Panc1 (cell line): ENCODE measurements at regions not wholly inside any gene's neighbourhood (a gene's known extent, or its start where the extent isn't known, plus 50 kb on each side); places are given as distances from the start of the nearest gene placed in this dataset.

Experiments
- ATAC-seq: fragments of 200-7000 bp; cut with Tn5 transposase; 2 replicates; pipeline ENCODE4 v1.9.1; 2020; ENCODE audit warnings: mild to moderate bottlenecking, moderate library complexity
- BruUV-seq: library from RNA; stranded (reverse); fragments of 400-500 nt; replicated peaks from 2 replicates; lab custom pipeline; 2021; lab: Mats Ljungman, UMichigan
- CTCF ChIA-PET: fragments of 300-600 bp; sonication (Branson Sonifier 250); formaldehyde crosslinking; loops from one replicate; lab custom pipeline; 2022; ENCODE audit warnings: antibody characterized with exemption; lab: Charles Lee
- POLR2A ChIA-PET: fragments of 300-600 bp; sonication (Branson Sonifier 250); formaldehyde crosslinking; loops from one replicate; lab custom pipeline; 2022; ENCODE audit warnings: antibody characterized with exemption; lab: Charles Lee
- DNase-seq: peaks from one replicate; pipeline ENCODE4 v3.0.0-alpha.2; 2010; ENCODE audit warnings: low read depth, low spot score
- H3K27ac ChIP-seq: 2 replicates; pipeline ENCODE4 v1.5.1; 2011; ENCODE audit warnings: mild to moderate bottlenecking, low read length, inconsistent platforms
- H3K27me3 ChIP-seq: fragments of 200-500 bp; sonication (Bioruptor generic); 2 replicates; pipeline ENCODE4 v1.6.0; 2014; ENCODE audit warnings: low read length, inconsistent platforms; ENCODE audit not compliant: control insufficient read depth, insufficient read depth
- H3K36me3 ChIP-seq: fragments of 200-500 bp; sonication (Bioruptor generic); 2 replicates; pipeline ENCODE4 v1.5.1; 2014; ENCODE audit warnings: inconsistent platforms, mild to moderate bottlenecking, low read length, moderate library complexity; ENCODE audit not compliant: control insufficient read depth, insufficient read depth
- H3K4me1 ChIP-seq: 2 replicates; pipeline ENCODE4 v1.5.1; 2011; ENCODE audit warnings: inconsistent platforms, mild to moderate bottlenecking, low read length, moderate library complexity; ENCODE audit not compliant: control insufficient read depth, insufficient read depth
- H3K4me3 ChIP-seq, 2 experiments: 2 replicates each; pipeline ENCODE4 v1.5.1; 2011 to 2012; ENCODE audit warnings: low read depth in 2 of 2, low read length in 2 of 2, mild to moderate bottlenecking in 2 of 2, inconsistent platforms in 1 of 2, moderate library complexity in 1 of 2
- H3K9me3 ChIP-seq: fragments of 200-500 bp; sonication (Bioruptor generic); 2 replicates; pipeline ENCODE4 v1.5.1; 2014; ENCODE audit warnings: low read depth, mild to moderate bottlenecking, inconsistent platforms, low read length, moderate library complexity; ENCODE audit not compliant: control insufficient read depth, insufficient read depth
- CTCF ChIP-seq: fragments of 450-650 bp; IDR thresholded peaks from 2 replicates; pipeline ENCODE4 v1.5.1; 2017; ENCODE audit warnings: mild to moderate bottlenecking
- POLR2AphosphoS5 ChIP-seq: IDR thresholded peaks from 2 replicates; pipeline ENCODE4 v1.6.1; 2012; ENCODE audit warnings: mild to moderate bottlenecking, low read depth, low read length, moderate library complexity
- REST ChIP-seq, 2 experiments: IDR thresholded peaks; 2 replicates each; pipeline ENCODE4 v1.6.1; 2011 to 2012; ENCODE audit warnings: low read depth in 2 of 2, control low read depth in 1 of 2, low read length in 1 of 2, mild to moderate bottlenecking in 1 of 2, moderate library complexity in 1 of 2; ENCODE audit not compliant: insufficient read depth in 1 of 2
- SIN3A ChIP-seq: IDR thresholded peaks from 2 replicates; pipeline ENCODE4 v1.6.1; 2012; ENCODE audit warnings: low read depth, mild to moderate bottlenecking, low read length, moderate library complexity, borderline replicate concordance; ENCODE audit not compliant: insufficient read depth
- TCF7L2 ChIP-seq: IDR thresholded peaks from 2 replicates; pipeline ENCODE4 v1.6.1; 2011; ENCODE audit warnings: mild to moderate bottlenecking, low read depth, low read length, inconsistent platforms
- in situ Hi-C: cut with HindIII; loops from 2 replicates; pipeline ENCODE4 v1.10.0; 2016; ENCODE audit warnings: low sequenced_read_pairs, low pct_unique_long_range_greater_than_20kb
- intact Hi-C: fragments of 100-400 bp; cut with micrococcal nuclease; formaldehyde crosslinking; loops from one replicate; pipeline ENCODE4 v1.10.0; 2022; ENCODE audit not compliant: unreplicated experiment

- in situ Hi-C loops = no loop called here
- DNase-seq = no peak
- no TSS peak for BruUV-seq
These were observed 74.6 kb downstream of the PDGFA start for GRCh38 chr7:445020-445419.

GRCh38 chr7:445563-446288 lies 73.9 kb downstream of the PDGFA start:
- ATAC-seq = no peak

More at GRCh38 chr7:445020-445419, 74.6 kb downstream of the PDGFA start:
- ATAC-seq = no peak
- intact Hi-C loops = no loop called here
- no peaks in the 10 kb centered on the region for H3K9me3 ChIP-seq
- ChIA-PET POLR2A (interaction anchor here (0.7 kb wide), 1 partner anchor 40 kb away, joined by 3 read pairs; no protein-coding TSS in a partner anchor), CTCF (no interaction called here)
- H3K4me3 ChIP-seq = no peak overlapping the region
- no peaks in the 10 kb centered on the region for H3K36me3 ChIP-seq
- TF ChIP-seq SIN3A (no peak), POLR2AphosphoS5 (no peak), REST (IDR thresholded peaks at IDR 0.05; ENCODE audit: insufficient read depth in 1 of 2, low read depth in 2 of 2, low read length in 1 of 2) (no peak), CTCF (no peak), TCF7L2 (no peak)
- no peak overlapping the region for H3K27ac ChIP-seq
- no peaks in the 10 kb centered on the region for H3K4me1 ChIP-seq
- H3K27me3 ChIP-seq = no peaks in the 10 kb centered on the region

More at GRCh38 chr7:445563-446288, 73.9 kb downstream of the PDGFA start:
- intact Hi-C loops (no loop called here), in situ Hi-C loops (no loop called here)
- no TSS peak for BruUV-seq
- no peaks in the 10 kb centered on the region for H3K9me3 ChIP-seq
- H3K36me3 ChIP-seq = no peaks in the 10 kb centered on the region
- CTCF ChIA-PET = no interaction called here
- no peak overlapping the region for H3K4me3 ChIP-seq
- no peak overlapping the region for H3K27ac ChIP-seq
- H3K4me1 ChIP-seq = no peaks in the 10 kb centered on the region
- TF ChIP-seq SIN3A (no peak), REST (IDR thresholded peaks at IDR 0.05; ENCODE audit: insufficient read depth in 1 of 2, low read depth in 2 of 2, low read length in 1 of 2) (no peak)
- POLR2A ChIA-PET = no interaction called here
- no peak for DNase-seq
- no peaks in the 10 kb centered on the region for H3K27me3 ChIP-seq
